Glomerular visceral epithelial cell (primary cell): ENCODE measurements at regions not wholly inside any gene's neighbourhood (a gene's known extent, or its start where the extent isn't known, plus 50 kb on each side); places are given as distances from the start of the nearest gene placed in this dataset.

ENCODE experiments used
- DNase-seq: peaks from one replicate; pipeline ENCODE4 v3.0.0-alpha.2; 2016; ENCODE audit errors: extremely low spot score

- no peak for DNase-seq
Observed at GRCh38 chr4:141921293-141921692, 284.9 kb downstream of the IL15 start.

- DNase-seq: no peak
Observed at GRCh38 chr4:141922236-141922635, 285.9 kb downstream of the IL15 start.

- DNase-seq: no peak
Observed at GRCh38 chr4:141926406-141926805, 290.0 kb downstream of the IL15 start.

GRCh38 chr4:141932490-141932889 lies 296.1 kb downstream of the IL15 start:
- DNase-seq: no peak

- DNase-seq: peak; percentile 1
Observed at GRCh38 chr4:141933978-141934377, 297.6 kb downstream of the IL15 start.

DNA sequence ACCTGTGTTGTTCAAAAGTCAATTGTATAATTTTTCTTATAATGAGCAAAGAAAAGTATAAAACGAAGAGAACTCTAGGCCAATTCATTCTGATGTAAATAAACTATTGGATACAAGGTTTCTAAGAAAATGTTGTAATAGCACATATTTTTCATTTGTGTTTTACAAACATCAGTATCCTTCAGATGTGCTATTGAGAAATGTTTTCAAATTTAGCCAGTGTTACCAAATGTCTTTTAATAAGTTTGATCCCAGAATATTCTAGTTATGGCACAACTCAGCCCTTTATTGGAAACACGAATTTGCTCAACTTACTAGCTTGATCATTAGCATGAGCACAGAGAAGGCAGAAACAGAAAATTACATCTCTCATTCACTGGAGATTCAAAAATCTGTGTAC lies 319.3 kb downstream of the IL15 start:
- DNase-seq: no peak

DNA sequence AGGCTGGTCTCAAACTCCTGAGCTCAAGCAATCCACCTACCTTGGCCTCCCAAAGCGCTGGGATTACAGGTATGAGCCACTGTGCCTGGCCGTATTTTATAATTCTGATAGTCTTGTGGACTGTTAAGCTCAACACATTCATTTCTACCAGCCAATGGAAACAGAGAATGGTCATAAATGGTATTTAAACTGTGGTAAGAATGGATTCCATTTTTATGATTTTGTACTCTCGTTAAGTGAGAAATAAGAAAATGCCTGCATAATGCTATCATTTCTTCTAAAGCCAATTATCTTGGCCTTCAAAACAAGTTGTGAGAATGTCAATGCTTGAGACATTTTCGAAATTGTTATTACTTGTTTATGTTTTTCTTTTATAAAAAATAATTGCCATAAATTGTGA lies 321.0 kb downstream of the IL15 start:
- no peak for DNase-seq

DNA sequence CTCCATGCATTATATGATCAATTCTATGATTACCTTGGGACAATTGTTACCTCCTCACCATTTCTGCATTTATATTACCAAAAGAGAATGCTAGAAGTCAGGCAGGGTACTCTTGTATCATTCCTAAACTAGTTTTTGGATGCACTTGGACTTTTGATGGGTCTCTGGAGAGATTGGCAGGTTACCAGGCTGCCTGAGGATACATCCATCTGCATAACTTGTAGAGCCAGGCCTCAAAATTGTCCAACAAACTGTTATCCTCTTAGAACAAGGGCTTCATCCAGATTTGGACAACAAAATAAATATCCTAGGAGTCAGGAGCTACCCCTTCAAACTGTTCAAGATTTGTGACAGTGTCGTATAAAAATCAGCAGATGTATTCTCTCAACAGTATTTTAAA lies 326.1 kb downstream of the IL15 start:
- DNase-seq: no peak

DNA sequence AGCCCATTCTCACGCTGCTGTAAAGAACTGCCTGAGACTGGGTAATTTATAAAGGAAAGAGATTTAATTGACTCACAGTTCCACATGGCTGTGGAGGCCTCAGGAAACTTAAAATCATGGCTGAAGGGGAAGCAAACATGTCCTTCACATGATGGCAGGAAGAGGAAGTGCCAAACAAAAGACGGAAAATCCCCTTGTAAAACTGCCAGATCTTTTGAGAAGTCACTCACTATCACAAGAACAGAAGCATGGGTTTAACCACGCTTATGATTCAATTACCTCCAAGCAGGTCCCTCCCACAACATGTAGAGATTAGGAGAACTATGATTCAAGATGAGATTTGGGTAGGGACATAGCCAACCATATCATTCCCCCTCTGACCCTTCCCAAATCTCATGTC lies 335.5 kb downstream of the IL15 start:
- no peak for DNase-seq

DNA sequence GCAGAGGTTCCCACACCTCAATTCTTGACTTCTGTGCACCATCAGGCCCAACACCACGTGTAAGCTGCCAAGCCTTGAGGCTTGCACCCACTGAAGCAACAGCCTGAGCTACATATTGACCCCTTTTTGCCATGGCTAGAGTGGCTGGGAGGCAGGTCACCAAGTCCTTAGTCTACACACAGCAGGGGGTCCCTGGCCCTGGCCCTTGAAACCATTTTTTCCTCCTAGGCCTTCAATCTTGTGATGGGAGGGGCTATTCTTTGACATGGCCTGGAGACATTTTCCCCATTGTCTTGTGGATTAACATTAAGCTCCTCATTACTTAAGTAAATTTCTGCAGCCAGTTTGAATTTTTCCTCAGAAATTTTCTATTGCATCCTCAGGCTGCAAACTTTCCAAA lies 336.6 kb downstream of the IL15 start:
- DNase-seq: no peak
